ENCODE measurements at regions not wholly inside any gene's neighbourhood (a gene's known extent, or its start where the extent isn't known, plus 50 kb on each side); places are given as distances from the start of the nearest gene placed in this dataset.

DNA sequence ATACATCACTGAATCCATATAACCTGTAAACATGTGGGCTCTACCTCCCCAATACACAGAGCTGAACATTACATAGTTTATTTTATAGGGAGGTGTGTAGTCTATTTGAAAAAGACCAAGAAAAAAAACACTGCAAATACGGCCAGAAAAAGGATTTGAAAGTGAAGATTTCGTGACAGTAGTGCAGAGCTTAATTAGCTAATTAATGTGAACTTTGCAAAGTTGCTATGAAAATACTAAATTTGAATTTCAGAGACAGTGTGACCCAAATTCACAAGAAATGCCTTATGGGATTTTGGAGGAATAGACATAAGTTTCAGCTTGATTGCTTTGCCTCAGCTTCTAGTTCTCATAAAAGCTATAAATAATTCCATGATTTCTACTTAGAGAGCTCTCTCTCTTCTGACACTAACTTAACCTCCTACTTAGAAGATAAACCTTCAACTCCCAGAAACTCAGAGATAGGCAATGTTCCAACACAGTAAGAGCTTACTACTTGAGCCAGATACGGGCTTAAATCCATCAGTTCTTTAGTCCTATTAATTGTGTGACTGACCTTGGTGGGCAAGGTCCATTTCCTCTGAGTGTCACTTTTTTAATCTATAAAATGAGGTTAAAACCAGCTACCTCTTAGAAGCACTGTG lies 87.3 kb upstream of the THBS1 start:
- no peaks in the 10 kb centered on the region for H3K27me3 Mint-ChIP-seq
- no peak overlapping the region for H3K27ac Mint-ChIP-seq
- H3K4me3 Mint-ChIP-seq: no peak overlapping the region
- intact Hi-C loops (cut with micrococcal nuclease): no loop called here
- H3K9me3 Mint-ChIP-seq: no peaks in the 10 kb centered on the region
- H3K36me3 Mint-ChIP-seq (ENCODE audit: low read depth): no peaks in the 10 kb centered on the region
- peaks cover 18% of the 10 kb centered on the region for H3K4me1 Mint-ChIP-seq (ENCODE audit: low read depth)

DNA sequence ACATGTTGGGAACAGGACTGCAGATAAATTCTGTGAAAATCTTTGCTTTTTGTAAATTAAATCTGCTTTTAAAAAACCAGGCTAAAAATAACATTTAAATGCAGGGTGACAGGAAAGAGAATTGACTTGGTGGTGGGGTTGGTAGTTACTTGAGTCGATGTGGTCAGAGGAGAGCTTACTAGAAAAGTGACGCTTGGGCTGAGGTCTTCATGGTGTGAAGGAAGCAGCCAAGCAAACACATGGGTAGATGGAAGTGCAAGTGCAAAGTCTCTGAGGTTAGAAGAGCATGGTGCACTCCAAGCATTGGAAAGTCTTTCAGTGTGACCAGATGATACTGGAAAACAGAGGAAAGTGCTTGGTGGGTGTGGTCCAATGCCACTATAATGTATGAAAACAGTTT lies 86.4 kb upstream of the THBS1 start:
- H3K27ac Mint-ChIP-seq: no peak overlapping the region
- no peaks in the 10 kb centered on the region for H3K36me3 Mint-ChIP-seq (ENCODE audit: low read depth)
- H3K4me1 Mint-ChIP-seq (ENCODE audit: low read depth): peaks cover 13% of the 10 kb centered on the region
- no peaks in the 10 kb centered on the region for H3K27me3 Mint-ChIP-seq
- H3K9me3 Mint-ChIP-seq: no peaks in the 10 kb centered on the region
- intact Hi-C loops (cut with micrococcal nuclease): no loop called here
- no peak overlapping the region for H3K4me3 Mint-ChIP-seq

DNA sequence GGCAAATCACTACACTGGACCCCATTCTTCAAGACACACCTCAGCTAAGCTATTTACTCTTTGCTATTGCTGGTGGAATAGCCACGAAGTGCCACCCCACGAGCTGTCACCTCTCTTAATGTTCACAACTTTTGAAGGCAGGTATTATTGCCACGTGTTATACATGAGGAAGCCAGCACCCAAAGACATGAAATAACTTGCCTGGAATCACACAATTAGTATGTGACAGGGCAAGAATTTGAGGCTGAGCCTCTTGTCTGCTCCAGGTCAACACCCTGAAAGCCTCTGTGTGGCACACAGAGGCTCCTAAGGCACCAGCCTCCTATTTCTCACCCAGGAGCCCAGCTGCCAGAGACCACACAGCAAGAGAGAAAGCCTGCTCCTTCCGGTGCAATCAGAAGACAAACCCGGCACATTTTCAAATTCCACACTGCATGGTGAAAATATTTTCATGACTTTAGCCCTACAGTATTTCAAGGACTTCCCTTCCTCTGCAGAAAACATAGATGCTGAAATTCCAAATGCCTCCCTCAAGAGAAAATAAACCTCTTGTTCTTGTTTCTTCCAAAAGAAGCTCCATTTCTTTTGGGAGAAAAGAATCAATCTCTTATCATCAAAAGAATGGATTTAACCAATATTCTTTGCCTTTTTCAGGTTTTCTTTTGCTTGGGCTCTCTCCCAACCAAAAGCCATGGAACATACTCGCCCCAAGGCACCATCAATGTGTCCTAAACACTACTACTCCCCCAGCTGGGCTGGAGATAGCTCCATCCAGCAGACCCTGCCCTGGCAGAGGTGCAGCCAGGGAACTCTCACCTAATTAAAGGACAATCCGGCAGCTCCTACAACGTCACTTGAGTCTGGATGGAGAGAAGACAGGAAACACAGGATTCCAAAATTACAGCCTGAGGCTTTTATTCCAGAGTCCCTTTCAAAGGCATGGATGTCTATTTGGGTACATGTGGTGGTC lies 84.7 kb upstream of the THBS1 start:
- H3K4me1 Mint-ChIP-seq (ENCODE audit: low read depth): peaks cover 13% of the 10 kb centered on the region
- H3K36me3 Mint-ChIP-seq (ENCODE audit: low read depth): no peaks in the 10 kb centered on the region
- peaks cover 2% of the 10 kb centered on the region for H3K27me3 Mint-ChIP-seq
- H3K9me3 Mint-ChIP-seq: no peaks in the 10 kb centered on the region
- intact Hi-C loops (cut with micrococcal nuclease): no loop called here
- H3K4me3 Mint-ChIP-seq: no peak overlapping the region
- no peak overlapping the region for H3K27ac Mint-ChIP-seq

DNA sequence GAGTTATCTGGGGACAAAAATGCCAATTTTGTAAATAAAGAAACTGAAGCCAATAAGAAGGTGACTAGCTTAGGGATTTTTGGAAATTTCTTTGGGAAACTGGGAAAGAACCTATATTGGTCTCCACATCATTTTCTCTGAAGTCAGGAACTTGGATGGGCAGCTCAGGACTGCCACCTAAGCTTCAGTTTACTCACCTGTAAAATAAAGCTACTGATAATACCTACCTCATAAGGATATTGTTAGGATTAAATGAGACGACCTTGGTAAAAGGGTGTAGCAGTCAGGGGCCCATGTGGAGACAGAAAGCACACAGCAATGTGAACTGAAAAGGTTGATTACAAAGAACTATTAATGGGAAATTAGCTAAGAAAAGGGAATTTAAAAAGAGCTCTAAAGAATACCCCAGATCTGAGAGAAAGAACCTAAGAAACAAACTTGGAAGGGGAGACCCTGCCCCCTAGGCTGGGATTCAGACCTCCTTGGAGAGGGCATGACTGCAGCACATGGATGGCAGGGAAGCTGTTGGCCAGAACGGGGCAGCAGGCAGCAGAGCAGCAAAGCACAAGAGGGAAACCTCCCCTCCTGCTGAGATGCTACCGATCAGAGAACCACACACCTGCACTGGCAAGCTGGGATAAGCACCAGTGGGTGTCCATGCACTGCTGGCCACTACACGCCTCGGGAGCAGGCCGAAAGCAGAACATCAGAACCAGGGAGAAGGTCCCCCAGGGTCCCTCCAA lies 83.7 kb upstream of the THBS1 start:
- Mint-ChIP-seq H3K36me3 (ENCODE audit: low read depth) (no peaks in the 10 kb centered on the region), H3K27ac (no peak overlapping the region), H3K9me3 (no peaks in the 10 kb centered on the region), H3K4me3 (no peak overlapping the region), H3K4me1 (ENCODE audit: low read depth) (peaks cover 13% of the 10 kb centered on the region), H3K27me3 (peaks cover 2% of the 10 kb centered on the region)
- intact Hi-C loops (cut with micrococcal nuclease): no loop called here

DNA sequence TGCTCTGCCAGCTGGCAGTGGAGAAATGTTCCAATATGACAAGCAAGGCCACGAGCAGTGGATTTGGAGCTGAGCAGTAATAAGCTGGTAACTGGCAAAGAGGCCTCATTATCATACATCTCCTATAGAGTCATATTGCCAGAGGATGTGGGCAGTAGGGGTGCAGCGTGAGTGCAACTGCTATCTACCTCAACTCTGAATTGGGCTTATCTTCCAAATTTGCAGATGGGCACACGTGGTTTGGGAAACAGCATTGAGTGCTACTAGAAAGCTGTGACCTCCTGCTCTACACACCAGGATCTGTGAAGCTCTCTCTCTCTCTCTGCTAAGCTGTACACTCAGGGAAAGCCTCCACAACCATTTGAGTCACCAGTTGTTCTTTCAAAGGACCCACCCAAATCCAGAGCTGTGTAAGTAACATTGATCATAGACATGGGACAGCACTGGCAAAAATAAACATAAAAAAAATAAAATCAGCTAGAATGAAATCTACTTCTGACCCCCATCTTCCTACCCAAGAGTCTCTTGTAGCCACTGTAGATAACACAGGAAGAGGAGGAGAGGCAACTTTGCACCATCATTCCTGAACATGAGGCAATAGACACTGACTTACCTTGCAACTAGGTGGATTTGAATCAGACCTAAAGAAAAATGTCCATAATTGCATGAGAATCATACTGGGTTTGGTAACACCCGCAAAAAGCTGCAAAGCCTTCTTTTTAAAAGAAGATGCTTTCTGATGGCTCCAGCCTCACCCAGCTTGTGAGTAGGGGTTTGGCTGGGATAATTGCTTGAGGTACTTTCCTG lies 82.9 kb upstream of the THBS1 start:
- no peaks in the 10 kb centered on the region for H3K9me3 Mint-ChIP-seq
- peaks cover 2% of the 10 kb centered on the region for H3K27me3 Mint-ChIP-seq
- H3K27ac Mint-ChIP-seq: no peak overlapping the region
- no peaks in the 10 kb centered on the region for H3K36me3 Mint-ChIP-seq (ENCODE audit: low read depth)
- no peak overlapping the region for H3K4me3 Mint-ChIP-seq
- peaks cover 13% of the 10 kb centered on the region for H3K4me1 Mint-ChIP-seq (ENCODE audit: low read depth)
- intact Hi-C loops (cut with micrococcal nuclease): no loop called here

DNA sequence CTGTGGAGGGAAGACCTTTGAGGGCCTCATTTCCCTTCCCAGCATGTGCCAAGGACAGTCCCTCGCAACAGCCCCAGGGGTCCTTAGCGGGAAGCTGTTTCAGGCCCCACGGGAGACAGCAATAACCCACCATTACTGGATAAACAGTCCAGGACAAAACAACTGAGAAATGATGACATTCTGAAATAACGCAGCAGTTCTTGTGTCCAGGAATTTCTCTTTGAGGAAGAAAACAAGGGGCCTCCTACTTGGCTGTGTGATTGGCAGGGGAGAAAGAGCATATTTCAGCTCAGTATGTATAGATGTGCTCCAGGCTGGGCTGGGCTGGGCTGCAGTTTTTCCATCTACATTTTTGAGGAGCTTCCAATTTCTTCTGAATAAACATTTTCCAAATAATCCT lies 82.2 kb upstream of the THBS1 start:
- H3K4me3 Mint-ChIP-seq: no peak overlapping the region
- intact Hi-C loops (cut with micrococcal nuclease): no loop called here
- H3K27me3 Mint-ChIP-seq: peaks cover 2% of the 10 kb centered on the region
- no peaks in the 10 kb centered on the region for H3K9me3 Mint-ChIP-seq
- H3K36me3 Mint-ChIP-seq (ENCODE audit: low read depth): no peaks in the 10 kb centered on the region
- peaks cover 9% of the 10 kb centered on the region for H3K4me1 Mint-ChIP-seq (ENCODE audit: low read depth)
- no peak overlapping the region for H3K27ac Mint-ChIP-seq

DNA sequence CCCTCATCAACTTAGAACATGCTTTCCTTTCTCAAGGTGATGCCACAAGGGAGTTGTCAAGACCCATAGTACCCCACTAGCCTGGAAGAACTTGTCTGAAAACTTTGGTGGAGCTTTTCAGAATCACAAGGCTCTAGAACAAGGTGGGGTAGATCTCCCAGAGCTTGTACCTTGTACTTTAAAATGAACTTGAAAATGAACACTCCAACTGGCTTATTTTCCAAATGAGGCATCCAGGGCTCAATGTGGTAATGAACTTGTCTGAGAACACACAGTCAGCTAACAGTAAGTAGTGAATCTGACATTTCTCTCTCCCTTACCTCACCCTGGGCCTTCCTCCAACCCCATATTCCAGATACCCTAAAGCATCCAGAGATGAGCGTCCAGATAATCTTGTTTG lies 81.8 kb upstream of the THBS1 start:
- H3K4me3 Mint-ChIP-seq: no peak overlapping the region
- no peaks in the 10 kb centered on the region for H3K36me3 Mint-ChIP-seq (ENCODE audit: low read depth)
- peaks cover 6% of the 10 kb centered on the region for H3K4me1 Mint-ChIP-seq (ENCODE audit: low read depth)
- H3K27me3 Mint-ChIP-seq: peaks cover 2% of the 10 kb centered on the region
- intact Hi-C loops (cut with micrococcal nuclease): no loop called here
- H3K27ac Mint-ChIP-seq: no peak overlapping the region
- no peaks in the 10 kb centered on the region for H3K9me3 Mint-ChIP-seq

DNA sequence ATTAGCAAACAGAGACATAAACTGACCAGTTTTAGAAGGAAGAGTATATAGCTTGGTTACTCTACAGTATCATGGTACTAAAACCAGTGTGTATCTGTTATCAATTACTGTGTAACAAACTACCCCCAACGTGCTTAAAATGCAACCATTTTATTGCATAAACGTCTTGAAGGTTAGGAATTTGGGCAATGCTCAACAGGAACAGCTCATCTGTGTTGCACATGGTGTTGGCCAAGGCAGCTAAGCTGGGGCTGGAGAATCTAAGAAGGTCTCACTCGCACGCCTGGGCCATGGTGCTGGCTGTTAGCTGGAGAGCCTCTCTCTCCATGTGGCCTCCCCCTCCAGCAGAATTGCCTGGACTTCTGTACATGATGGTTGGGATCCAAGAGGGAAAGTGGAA lies 81.2 kb upstream of the THBS1 start:
- intact Hi-C loops (cut with micrococcal nuclease): no loop called here
- Mint-ChIP-seq H3K36me3 (ENCODE audit: low read depth) (no peaks in the 10 kb centered on the region), H3K4me1 (ENCODE audit: low read depth) (peaks cover under 1% of the 10 kb centered on the region), H3K27me3 (peaks cover 2% of the 10 kb centered on the region), H3K27ac (no peak overlapping the region), H3K9me3 (no peaks in the 10 kb centered on the region), H3K4me3 (no peak overlapping the region)

DNA sequence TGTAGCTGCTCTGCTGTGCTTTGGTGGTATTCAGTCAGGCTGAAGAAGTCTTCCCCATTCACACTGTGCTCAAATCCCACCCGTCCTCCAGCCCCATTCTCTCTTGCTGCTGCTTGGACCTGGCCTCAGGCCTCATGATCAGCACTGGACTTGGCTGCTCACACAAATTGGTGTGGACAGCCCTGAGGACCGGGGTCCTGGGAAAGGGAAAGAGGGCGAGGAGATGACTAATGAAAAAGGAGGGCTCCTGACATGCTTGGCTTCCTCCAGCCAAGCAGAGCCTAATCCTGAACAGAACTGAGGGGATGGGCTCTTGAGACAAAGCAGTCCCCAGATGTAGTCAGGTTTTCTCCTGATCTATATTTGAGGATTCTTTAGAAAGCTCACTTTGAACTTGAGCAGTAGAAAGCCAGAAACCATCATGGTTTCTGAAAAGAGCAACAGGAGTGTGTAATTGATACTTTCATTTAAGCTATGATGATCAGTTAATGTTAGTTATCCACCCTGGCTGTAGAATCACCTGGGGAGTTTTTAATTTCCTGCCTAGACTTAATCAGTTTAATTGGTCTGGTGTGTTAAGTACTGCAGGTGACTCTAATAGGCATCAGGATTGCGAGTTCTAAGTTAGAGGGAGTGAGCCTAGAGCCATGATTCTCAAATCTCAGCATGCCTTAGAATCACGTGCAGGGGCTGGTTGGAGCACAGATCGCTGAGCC lies 79.4 kb upstream of the THBS1 start:
- Mint-ChIP-seq H3K27ac (no peak overlapping the region), H3K4me3 (no peak overlapping the region), H3K9me3 (no peaks in the 10 kb centered on the region), H3K27me3 (peaks cover 2% of the 10 kb centered on the region), H3K4me1 (ENCODE audit: low read depth) (no peaks in the 10 kb centered on the region), H3K36me3 (ENCODE audit: low read depth) (no peaks in the 10 kb centered on the region)
- intact Hi-C loops (cut with micrococcal nuclease): no loop called here

DNA sequence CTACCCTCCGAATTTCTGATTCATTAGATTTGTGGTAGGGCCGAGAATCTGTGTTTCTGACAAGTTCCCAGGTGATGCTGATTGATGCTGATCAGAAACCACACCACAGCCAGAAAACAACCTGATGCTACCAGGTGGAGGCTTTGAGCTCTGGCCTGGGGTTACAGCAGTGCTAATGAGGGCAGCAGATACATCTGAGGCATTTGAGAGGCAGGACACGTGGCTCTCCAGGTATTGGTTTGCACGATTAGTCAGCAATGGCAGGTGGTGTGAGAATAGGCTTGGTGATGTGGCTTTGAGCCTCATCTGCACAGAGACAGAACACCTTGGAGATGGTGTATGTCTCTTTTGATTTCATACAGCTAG lies 78.8 kb upstream of the THBS1 start:
- peaks cover 2% of the 10 kb centered on the region for H3K27me3 Mint-ChIP-seq
- H3K36me3 Mint-ChIP-seq (ENCODE audit: low read depth): no peaks in the 10 kb centered on the region
- intact Hi-C loops (cut with micrococcal nuclease): no loop called here
- H3K4me3 Mint-ChIP-seq: no peak overlapping the region
- H3K27ac Mint-ChIP-seq: no peak overlapping the region
- no peaks in the 10 kb centered on the region for H3K9me3 Mint-ChIP-seq
- no peaks in the 10 kb centered on the region for H3K4me1 Mint-ChIP-seq (ENCODE audit: low read depth)

DNA sequence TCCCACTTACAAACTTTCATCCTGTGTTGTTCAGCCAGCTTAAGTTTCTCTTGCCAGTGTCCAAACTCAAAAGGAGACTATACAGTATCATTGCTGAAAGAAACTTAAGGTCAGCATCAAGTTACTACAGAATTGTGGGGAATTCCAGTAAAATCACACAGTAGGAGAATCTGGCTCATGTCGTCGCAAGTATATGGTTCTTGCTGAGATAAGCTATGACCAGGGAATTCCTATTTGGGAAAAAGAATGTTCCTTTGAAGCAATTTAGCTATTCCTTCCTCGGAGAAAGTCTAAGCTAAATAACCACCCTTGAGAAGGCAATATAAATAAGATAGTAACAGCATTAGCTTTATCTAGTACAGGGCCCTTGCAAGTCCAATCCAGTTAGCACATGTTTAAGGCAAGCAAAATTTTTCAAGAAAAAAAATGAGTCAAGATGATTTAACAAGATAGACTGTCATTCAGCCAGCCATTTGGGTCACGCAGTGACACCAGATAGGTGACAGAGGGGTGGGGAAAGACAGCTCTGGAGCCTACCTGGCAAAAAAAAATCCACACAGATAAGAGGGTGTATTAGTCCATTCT lies 78.2 kb upstream of the THBS1 start:
- H3K27ac Mint-ChIP-seq: no peak overlapping the region
- H3K9me3 Mint-ChIP-seq: no peaks in the 10 kb centered on the region
- peaks cover 4% of the 10 kb centered on the region for H3K27me3 Mint-ChIP-seq
- no peak overlapping the region for H3K4me3 Mint-ChIP-seq
- H3K4me1 Mint-ChIP-seq (ENCODE audit: low read depth): no peaks in the 10 kb centered on the region
- no peaks in the 10 kb centered on the region for H3K36me3 Mint-ChIP-seq (ENCODE audit: low read depth)
- intact Hi-C loops (cut with micrococcal nuclease): no loop called here

DNA sequence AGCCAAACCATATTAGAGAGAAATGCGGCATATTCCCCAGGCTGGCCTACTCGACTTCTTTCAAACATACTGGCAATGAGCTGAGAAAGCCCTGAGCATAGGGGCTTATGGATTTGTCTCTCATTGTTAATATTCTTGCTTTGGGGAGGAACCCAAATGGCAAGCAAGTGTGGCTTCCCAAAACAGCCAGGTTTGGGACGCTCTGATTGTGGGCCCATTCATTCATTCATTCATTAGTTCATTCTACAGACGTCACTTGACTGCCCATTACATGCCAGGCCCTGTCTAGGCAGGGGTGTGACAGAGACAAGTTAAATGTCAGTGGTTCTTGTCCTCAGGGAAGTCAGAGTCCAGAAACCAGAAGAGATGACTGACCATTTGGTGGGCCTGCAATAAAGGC lies 77.4 kb upstream of the THBS1 start:
- peaks cover 4% of the 10 kb centered on the region for H3K27me3 Mint-ChIP-seq
- no peak overlapping the region for H3K27ac Mint-ChIP-seq
- intact Hi-C loops (cut with micrococcal nuclease): no loop called here
- no peaks in the 10 kb centered on the region for H3K9me3 Mint-ChIP-seq
- H3K36me3 Mint-ChIP-seq (ENCODE audit: low read depth): no peaks in the 10 kb centered on the region
- H3K4me1 Mint-ChIP-seq (ENCODE audit: low read depth): peaks cover 4% of the 10 kb centered on the region
- no peak overlapping the region for H3K4me3 Mint-ChIP-seq

DNA sequence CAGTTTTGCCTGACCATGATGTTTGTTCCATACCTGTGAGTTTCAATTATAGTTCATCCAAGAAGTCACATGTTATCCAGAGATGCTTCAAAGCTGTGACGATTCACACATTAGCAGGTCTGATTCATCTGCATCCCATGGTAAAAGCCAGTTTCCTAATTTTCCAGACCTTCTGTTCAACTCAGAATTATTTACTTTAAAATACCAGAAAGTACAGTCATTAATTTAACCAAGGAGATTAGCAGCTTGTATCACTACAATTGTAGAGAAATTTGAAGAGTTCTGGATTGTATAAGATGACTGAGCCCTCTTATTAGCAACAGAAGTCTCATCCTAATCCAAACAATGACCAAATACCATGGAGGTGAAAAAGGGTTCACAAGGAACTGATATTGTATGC lies 76.1 kb upstream of the THBS1 start:
- Mint-ChIP-seq H3K27ac (no peak overlapping the region), H3K9me3 (no peaks in the 10 kb centered on the region), H3K27me3 (peaks cover 3% of the 10 kb centered on the region), H3K36me3 (ENCODE audit: low read depth) (no peaks in the 10 kb centered on the region), H3K4me3 (no peak overlapping the region), H3K4me1 (ENCODE audit: low read depth) (peaks cover 7% of the 10 kb centered on the region)
- intact Hi-C loops (cut with micrococcal nuclease): no loop called here

Measured in dendritic cell treated with granulocyte-macrophage colony-stimulating factor and Interleukin-4, amounts not matched to agents 40 ng/mL and 50 ng/mL, for 4 days (primary cell).